ENCODE measurements at regions not wholly inside any gene's neighbourhood (a gene's known extent, or its start where the extent isn't known, plus 50 kb on each side); places are given as distances from the start of the nearest gene placed in this dataset.

GRCh38 chr3:117350371-117350770, 640.8 kb downstream of the TUSC7 start:
- TF ChIP-seq POLR2A (IDR thresholded peaks at IDR 0.05), result no peak
- TF ChIP-seq CTCF (IDR thresholded peaks at IDR 0.05 in 4 of 5, conservative IDR thresholded peaks at IDR 0.05 in 1 of 5), result no peak

All from gastrocnemius medialis (tissue), 4 donors.